ENCODE measurements at regions not wholly inside any gene's neighbourhood (a gene's known extent, or its start where the extent isn't known, plus 50 kb on each side); places are given as distances from the start of the nearest gene placed in this dataset.

- FAIRE-seq (no peak), DNase-seq (no peak)
- intact Hi-C loops (cut with DNase I): no loop called here
Measured at GRCh38 chr10:83990126-83990525, 149.2 kb upstream of the GHITM start.

GRCh38 chr10:83991986-83992753, 147.1 kb upstream of the GHITM start:
- Histone ChIP-seq H3K9ac (ENCODE audit: low read length in 3 of 3) (no peak overlapping the region), H3K4me3 (ENCODE audit: low read length in 3 of 3) (no peak overlapping the region), H3K27me3 (ENCODE audit: control insufficient read depth, insufficient read depth, low read length) (no peaks in the 10 kb centered on the region), H3K36me3 (ENCODE audit: control insufficient read depth in 2 of 3, insufficient read depth in 3 of 3, low read length in 3 of 3) (no peaks in the 10 kb centered on the region), H3K27ac (ENCODE audit: low read depth in 2 of 2, low read length in 2 of 2) (no peak overlapping the region), H3K4me1 (ENCODE audit: control insufficient read depth in 2 of 3, insufficient read depth in 2 of 3, low read depth in 1 of 3, low read length in 3 of 3) (no peaks in the 10 kb centered on the region), H3K9me3 (ENCODE audit: control insufficient read depth in 2 of 3, insufficient read depth in 1 of 3, low read length in 3 of 3) (no peaks in the 10 kb centered on the region)
- peak; percentile 54 for TF ChIP-seq CTCF (IDR thresholded peaks at IDR 0.05; ENCODE audit: borderline replicate concordance, extremely low read depth, insufficient read depth)
- intact Hi-C loops (cut with DNase I): no loop called here
- DNase-seq (peak in 4 of 5 donors; percentile 55 to 78 (median 58)), FAIRE-seq (no peak)

More at GRCh38 chr10:83990126-83990525, 149.2 kb upstream of the GHITM start:
- no peak for TF ChIP-seq CTCF (IDR thresholded peaks at IDR 0.05; ENCODE audit: borderline replicate concordance, extremely low read depth, insufficient read depth)
- H3K36me3 ChIP-seq (ENCODE audit: control insufficient read depth in 2 of 3, insufficient read depth in 3 of 3, low read length in 3 of 3): no peaks in the 10 kb centered on the region
- H3K4me1 ChIP-seq (ENCODE audit: control insufficient read depth in 2 of 3, insufficient read depth in 2 of 3, low read depth in 1 of 3, low read length in 3 of 3): no peaks in the 10 kb centered on the region
- H3K27me3 ChIP-seq (ENCODE audit: control insufficient read depth, insufficient read depth, low read length): no peaks in the 10 kb centered on the region
- no peak overlapping the region for H3K4me3 ChIP-seq (ENCODE audit: low read length in 3 of 3)
- H3K9ac ChIP-seq (ENCODE audit: low read length in 3 of 3): no peak overlapping the region
- H3K27ac ChIP-seq (ENCODE audit: low read depth in 2 of 2, low read length in 2 of 2): no peak overlapping the region
- H3K9me3 ChIP-seq (ENCODE audit: control insufficient read depth in 2 of 3, insufficient read depth in 1 of 3, low read length in 3 of 3): no peaks in the 10 kb centered on the region

GRCh38 chr10:83994325-83994724, 145.0 kb upstream of the GHITM start:
- intact Hi-C loops (cut with DNase I): no loop called here
- Histone ChIP-seq H3K27ac (ENCODE audit: low read depth in 2 of 2, low read length in 2 of 2) (no peak overlapping the region), H3K4me1 (ENCODE audit: control insufficient read depth in 2 of 3, insufficient read depth in 2 of 3, low read depth in 1 of 3, low read length in 3 of 3) (no peaks in the 10 kb centered on the region), H3K27me3 (ENCODE audit: control insufficient read depth, insufficient read depth, low read length) (no peaks in the 10 kb centered on the region), H3K9ac (ENCODE audit: low read length in 3 of 3) (no peak overlapping the region), H3K36me3 (ENCODE audit: control insufficient read depth in 2 of 3, insufficient read depth in 3 of 3, low read length in 3 of 3) (no peaks in the 10 kb centered on the region), H3K9me3 (ENCODE audit: control insufficient read depth in 2 of 3, insufficient read depth in 1 of 3, low read length in 3 of 3) (no peaks in the 10 kb centered on the region), H3K4me3 (ENCODE audit: low read length in 3 of 3) (no peak overlapping the region)
- DNase-seq (no peak), FAIRE-seq (no peak)
- no peak for TF ChIP-seq CTCF (IDR thresholded peaks at IDR 0.05; ENCODE audit: borderline replicate concordance, extremely low read depth, insufficient read depth)
